Posterior vena cava (tissue), 2 donors: ENCODE measurements at regions not wholly inside any gene's neighbourhood (a gene's known extent, or its start where the extent isn't known, plus 50 kb on each side); places are given as distances from the start of the nearest gene placed in this dataset.

Experiments
- DNase-seq: peaks from one replicate; pipeline ENCODE4 v3.0.0-alpha.2; 2020; ENCODE audit warnings: low spot score
- intact Hi-C, 2 donors: fragments of 100-400 bp; cut with DNase I; formaldehyde crosslinking; loops; one replicate each; pipeline versions ENCODE4 v1.14.1 to v1.14.2; 2022 to 2023
- donor health status: DM: yes; HTN: yes; CAD: no.
- donor health status: DM: yes; HTN: yes; CAD: no.

GRCh38 chr15:62606376-62607113, 436.0 kb upstream of the TPM1 start:
- intact Hi-C loops = no loop called here
- peak; percentile 73 for DNase-seq

DNA sequence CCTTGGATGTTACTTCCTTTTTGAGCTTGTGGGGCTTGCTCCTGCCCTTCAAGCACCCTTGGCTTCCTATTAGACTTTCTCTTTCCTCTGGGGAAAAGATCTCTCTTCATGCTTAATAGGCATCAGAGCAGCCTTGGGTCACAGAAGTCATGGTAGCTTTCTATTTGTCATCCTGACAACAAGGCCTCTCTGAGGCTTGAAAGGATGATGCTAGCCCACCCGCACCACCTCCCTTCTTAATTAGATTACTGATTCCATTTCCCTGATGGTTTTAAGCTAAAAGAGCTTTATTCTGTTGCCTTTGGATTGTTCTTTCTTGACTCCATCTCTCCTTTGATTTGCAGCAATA, 435.5 kb upstream of the TPM1 start:
- DNase-seq = no peak
- intact Hi-C loops = no loop called here

- intact Hi-C loops = no loop called here
- no peak for DNase-seq
Measured at GRCh38 chr15:62607643-62608042, 434.9 kb upstream of the TPM1 start.

- DNase-seq = no peak
- intact Hi-C loops = no loop called here
Measured at GRCh38 chr15:62608369-62608768, 434.2 kb upstream of the TPM1 start.

DNA sequence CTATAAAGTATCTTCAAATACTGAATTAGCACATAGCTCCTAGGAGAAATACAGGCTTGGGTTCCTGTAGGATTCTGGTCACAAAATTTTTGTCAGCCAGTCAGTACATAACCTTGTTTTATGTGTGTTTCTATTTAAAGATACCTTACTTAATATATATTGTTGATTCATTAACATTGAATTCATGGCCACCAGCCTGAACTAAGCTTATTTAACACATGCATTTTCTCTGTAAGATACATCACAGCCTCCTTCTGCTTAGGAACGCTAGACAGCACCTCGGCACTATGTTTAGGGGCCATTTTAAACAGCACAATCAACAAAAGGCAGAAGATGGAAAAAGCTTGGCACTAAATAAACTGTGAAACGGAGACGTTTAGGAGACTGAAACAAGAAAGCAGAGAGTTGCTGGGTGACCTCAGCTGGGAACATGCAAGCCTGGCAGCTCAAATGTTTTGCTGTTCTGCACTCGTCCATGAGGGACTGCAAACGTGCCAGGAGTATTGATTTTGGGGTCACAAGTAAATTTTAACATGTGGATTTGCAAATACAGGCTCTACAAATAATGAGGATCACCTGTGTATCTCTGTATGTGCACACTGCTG, 432.2 kb upstream of the TPM1 start:
- intact Hi-C loops = no loop called here
- DNase-seq = no peak

- DNase-seq = no peak
- intact Hi-C loops = no loop called here
Measured at GRCh38 chr15:62611002-62611401, 431.5 kb upstream of the TPM1 start.

- DNase-seq = no peak
- intact Hi-C loops = no loop called here
Measured at GRCh38 chr15:62612183-62612733, 430.3 kb upstream of the TPM1 start.

- intact Hi-C loops = no loop called here
- no peak for DNase-seq
Measured at GRCh38 chr15:62612771-62613170, 429.8 kb upstream of the TPM1 start.

GRCh38 chr15:62616746-62617145, 425.8 kb upstream of the TPM1 start:
- no peak for DNase-seq
- intact Hi-C loops = no loop called here

GRCh38 chr15:62617741-62618140, 424.8 kb upstream of the TPM1 start:
- DNase-seq = no peak
- intact Hi-C loops = no loop called here

- DNase-seq = no peak
- intact Hi-C loops = no loop called here
Measured at GRCh38 chr15:62618432-62618831, 424.1 kb upstream of the TPM1 start.

- no peak for DNase-seq
- intact Hi-C loops = no loop called here
Measured at GRCh38 chr15:62618846-62619504, 423.6 kb upstream of the TPM1 start.

DNA sequence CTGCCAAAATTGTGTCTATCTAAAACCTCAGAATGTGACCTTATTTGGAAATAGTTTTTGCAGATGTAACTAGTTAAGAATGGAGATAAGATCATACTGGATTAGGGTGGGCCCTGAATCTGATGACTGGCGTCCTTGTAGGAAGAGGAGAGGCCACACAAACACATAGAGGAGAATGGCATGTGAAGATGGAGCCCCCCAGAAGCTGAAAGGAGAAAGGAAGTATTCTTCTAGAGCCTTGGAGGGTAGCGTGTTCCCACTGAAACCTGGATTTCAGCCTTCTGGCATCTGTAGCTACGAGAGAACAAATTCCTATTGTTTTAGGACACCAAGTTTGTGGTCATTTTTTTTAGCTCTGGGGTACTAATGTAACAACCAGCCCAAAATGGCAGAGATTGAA, 423.0 kb upstream of the TPM1 start:
- DNase-seq = no peak
- intact Hi-C loops = no loop called here

DNA sequence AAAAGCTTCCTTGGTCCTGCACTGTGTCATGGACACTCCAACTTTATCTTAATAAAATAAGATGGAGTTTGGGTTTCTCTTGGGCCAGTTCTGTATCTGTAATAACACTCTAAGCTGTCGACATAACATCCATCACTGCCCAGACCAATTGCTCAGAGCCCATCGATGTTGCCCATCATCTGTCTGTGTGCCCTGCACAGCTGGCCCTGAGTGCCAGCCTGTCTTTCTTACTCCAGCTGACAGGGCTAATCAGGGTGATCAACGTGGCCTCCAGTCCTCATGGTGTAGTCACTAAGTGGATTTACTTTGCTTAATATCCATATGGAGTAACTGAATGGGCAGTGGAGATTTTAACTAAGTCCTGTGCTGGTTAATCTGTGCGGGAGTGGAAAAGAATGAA, 419.8 kb upstream of the TPM1 start:
- DNase-seq = no peak
- intact Hi-C loops = loop anchor here in 1 of 2 donors (10.0 kb wide), 1 partner anchor 1732 kb away; the partner anchor contains the start of gene CSNK1G1

- intact Hi-C loops = loop anchor here in 1 of 2 donors (10.0 kb wide), 1 partner anchor 1730 kb away; the partner anchor contains the start of gene CSNK1G1
- no peak for DNase-seq
Measured at GRCh38 chr15:62624547-62625378, 417.8 kb upstream of the TPM1 start.

GRCh38 chr15:62625429-62626033, 417.0 kb upstream of the TPM1 start:
- no peak for DNase-seq
- intact Hi-C loops = loop anchor here in 1 of 2 donors (10.0 kb wide), 1 partner anchor 1729 kb away; the partner anchor contains the start of gene CSNK1G1

DNA sequence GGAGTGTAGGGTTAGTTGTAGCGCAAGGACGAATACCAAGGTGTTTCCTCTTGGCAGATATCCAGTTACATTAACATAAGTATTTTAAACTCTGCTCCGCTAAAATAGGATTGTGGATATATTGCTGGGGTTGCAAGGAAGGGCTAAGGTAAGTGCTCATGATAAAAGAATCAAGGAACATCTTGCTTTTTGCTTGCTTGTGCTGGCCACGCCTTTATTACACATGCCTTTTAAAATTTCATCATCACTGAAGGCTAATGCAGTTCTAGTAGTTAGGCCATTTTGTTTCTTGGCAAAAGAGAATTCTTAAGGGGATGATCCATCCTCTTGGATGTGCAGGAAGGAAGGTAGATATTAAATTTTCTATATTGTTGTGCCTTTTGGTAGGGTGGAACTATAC, 415.6 kb upstream of the TPM1 start:
- intact Hi-C loops = loop anchor here in 1 of 2 donors (10.0 kb wide), 1 partner anchor 1728 kb away; the partner anchor contains the start of gene CSNK1G1
- DNase-seq = no peak

GRCh38 chr15:62631076-62631724, 411.3 kb upstream of the TPM1 start:
- intact Hi-C loops = loop anchor here in 1 of 2 donors (5.0 kb wide), 1 partner anchor 559 kb away; no protein-coding TSS in a partner anchor
- no peak for DNase-seq
